Activated T-helper 2 cell treated with anti-CD3 and anti-CD28 coated beads, Interferon-gamma antibody, Interleukin-2, Interleukin-4, amounts not matched to agents 10 μg/mL and 5 μg/mL and 100 μg/mL, durations not matched to agents 14 hours and 24 hours and 36 hours (primary cell): ENCODE measurements at regions not wholly inside any gene's neighbourhood (a gene's known extent, or its start where the extent isn't known, plus 50 kb on each side); places are given as distances from the start of the nearest gene placed in this dataset.
A peak's percentile ranks its signal among the peaks of the same experiment; 100 is the strongest.

ENCODE experiments used
- DNase-seq: peaks from one replicate; pipeline ENCODE4 v3.0.0; 2021; ENCODE audit warnings: low spot score
- H3K27ac Mint-ChIP-seq: one replicate; pipeline ENCODE4 v1.8.0; 2021; ENCODE audit warnings: mixed read lengths
- H3K27me3 Mint-ChIP-seq: one replicate; pipeline ENCODE4 v1.8.0; 2021; ENCODE audit warnings: low read depth, mixed read lengths
- H3K36me3 Mint-ChIP-seq: one replicate; pipeline ENCODE4 v1.8.0; 2021; ENCODE audit warnings: low read depth, mixed read lengths
- H3K4me1 Mint-ChIP-seq: one replicate; pipeline ENCODE4 v1.8.0; 2021; ENCODE audit warnings: low read depth, mixed read lengths
- H3K4me3 Mint-ChIP-seq: one replicate; pipeline ENCODE4 v1.8.0; 2021; ENCODE audit warnings: low read depth, mild to moderate bottlenecking, moderate library complexity, mixed read lengths
- H3K9me3 Mint-ChIP-seq: one replicate; pipeline ENCODE4 v1.8.0; 2021; ENCODE audit warnings: mixed read lengths
- intact Hi-C: fragments of 100-400 bp; cut with micrococcal nuclease; formaldehyde crosslinking; loops from one replicate; pipeline ENCODE4 v1.15.1; 2023

DNA sequence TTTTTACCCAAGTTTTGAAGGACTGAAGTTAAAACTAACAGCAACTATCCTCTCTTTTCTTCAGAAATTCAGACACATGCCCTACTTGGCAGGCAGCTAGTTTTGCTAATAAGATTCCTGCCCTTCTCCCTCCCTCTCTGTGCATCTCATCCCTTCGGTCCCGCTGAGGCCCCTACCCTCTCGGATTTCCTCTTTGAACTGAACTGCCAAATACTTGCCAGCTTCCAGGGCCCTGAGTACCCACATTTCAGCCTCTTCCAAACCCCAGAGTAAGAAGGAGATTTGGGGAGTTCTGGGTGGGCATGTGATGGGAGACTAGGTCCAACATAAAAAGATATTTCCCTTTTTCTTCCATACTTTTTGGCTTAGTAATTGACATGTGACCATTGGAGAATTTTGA, 116.5 kb upstream of the JUN start:
- Mint-ChIP-seq H3K4me1 (peaks cover 35% of the 10 kb centered on the region), H3K27ac (no peak overlapping the region), H3K9me3 (no peaks in the 10 kb centered on the region), H3K27me3 (no peaks in the 10 kb centered on the region), H3K4me3 (no peak overlapping the region), H3K36me3 (no peaks in the 10 kb centered on the region)
- no peak for DNase-seq
- intact Hi-C loops = loop anchor here (5.0 kb wide), 3 partner anchors 67 to 242 kb away; no protein-coding TSS in a partner anchor

GRCh38 chr1:58901008-58901407, 117.2 kb upstream of the JUN start:
- Mint-ChIP-seq H3K4me1 (peaks cover 29% of the 10 kb centered on the region), H3K36me3 (no peaks in the 10 kb centered on the region), H3K4me3 (no peak overlapping the region), H3K27me3 (no peaks in the 10 kb centered on the region), H3K9me3 (no peaks in the 10 kb centered on the region), H3K27ac (no peak overlapping the region)
- intact Hi-C loops = loop anchor here (5.0 kb wide), 3 partner anchors 66 to 241 kb away; no protein-coding TSS in a partner anchor
- DNase-seq = no peak

DNA sequence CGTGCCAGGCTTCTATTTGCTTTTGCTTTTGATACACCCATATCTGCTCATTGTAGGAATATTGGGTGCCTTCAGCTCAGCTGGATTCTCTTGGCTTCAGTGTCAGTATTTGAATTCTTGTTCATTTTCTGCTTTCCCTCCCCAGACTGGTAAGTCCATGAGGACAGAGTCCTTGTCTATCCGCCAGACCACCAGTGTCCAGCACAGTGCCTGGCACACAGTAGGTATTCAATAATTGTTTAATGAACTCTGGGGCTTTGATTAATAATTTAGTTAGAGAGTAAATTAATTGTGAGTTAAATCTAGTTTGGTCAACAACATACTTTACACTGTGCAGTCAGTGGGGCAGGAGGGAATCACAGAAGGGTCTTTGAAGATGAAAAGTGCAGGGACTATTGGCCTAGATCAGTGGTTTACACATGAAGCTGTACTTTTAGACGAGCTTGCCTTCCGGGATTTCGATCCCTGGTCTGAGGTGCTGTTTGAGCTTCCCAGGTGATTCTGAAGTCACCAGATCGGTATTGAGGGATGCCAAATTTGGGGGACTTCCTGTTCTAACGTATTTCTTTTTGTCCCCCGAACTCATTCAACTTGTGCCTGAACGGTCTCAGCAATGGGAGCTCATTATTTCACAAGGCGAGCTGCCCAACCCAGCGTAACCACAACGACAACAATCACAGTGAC, 119.1 kb upstream of the JUN start:
- no peaks in the 10 kb centered on the region for H3K9me3 Mint-ChIP-seq
- H3K27me3 Mint-ChIP-seq = peaks cover 5% of the 10 kb centered on the region
- intact Hi-C loops = loop anchor here (1.0 to 5.0 kb wide), 8 partner anchors 20 to 239 kb away; partner anchors contain the start of gene JUN
- peak overlapping the region; percentile 20 for H3K4me3 Mint-ChIP-seq
- H3K4me1 Mint-ChIP-seq = peaks cover 27% of the 10 kb centered on the region
- peak overlapping the region; percentile 74 for H3K27ac Mint-ChIP-seq
- no peak for DNase-seq
- no peaks in the 10 kb centered on the region for H3K36me3 Mint-ChIP-seq

DNA sequence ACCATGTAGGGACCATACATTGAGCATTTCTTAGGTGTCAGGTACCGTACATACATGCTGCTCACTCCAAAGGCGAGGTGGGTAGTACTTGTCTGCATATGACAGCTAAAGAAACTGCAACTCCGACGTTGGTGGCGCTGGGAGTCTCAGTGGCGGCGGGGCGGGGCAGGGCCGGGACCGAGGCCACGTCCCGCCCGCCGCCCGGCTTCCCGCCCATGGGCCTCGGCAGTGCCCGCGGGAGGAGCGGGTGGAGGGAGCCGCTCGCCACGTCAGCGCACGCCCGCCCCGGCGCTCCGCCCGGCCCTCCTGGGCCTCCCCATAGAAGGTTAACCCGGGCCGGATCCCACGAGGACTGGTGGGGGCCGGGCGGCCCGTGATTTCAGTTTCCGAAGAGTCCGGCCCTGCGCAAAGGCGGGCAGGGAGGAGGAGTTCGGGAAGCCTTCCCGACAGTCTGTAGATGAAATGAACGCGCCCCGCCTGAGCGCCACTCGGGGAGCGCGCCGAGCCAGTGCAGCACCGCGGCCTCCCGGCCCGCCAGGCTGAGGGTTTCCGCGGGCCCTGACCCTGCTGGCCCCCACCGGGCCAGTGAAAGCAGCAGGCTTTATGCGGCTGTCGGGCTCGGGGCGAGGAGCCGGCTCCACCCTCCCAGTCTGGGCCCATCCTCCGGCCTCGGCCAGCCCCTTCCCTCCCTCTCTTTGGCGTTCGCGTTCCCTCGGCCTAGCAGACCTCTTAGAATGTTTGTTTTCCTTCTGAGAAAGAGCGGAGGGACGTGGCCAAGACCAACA, 119.9 kb upstream of the JUN start:
- Mint-ChIP-seq H3K27ac (peak overlapping the region; percentile 79), H3K4me3 (peak overlapping the region; percentile 71), H3K9me3 (no peaks in the 10 kb centered on the region), H3K4me1 (peaks cover 27% of the 10 kb centered on the region), H3K27me3 (peaks cover 5% of the 10 kb centered on the region), H3K36me3 (no peaks in the 10 kb centered on the region)
- intact Hi-C loops = loop anchor here (1.0 to 5.0 kb wide), 8 partner anchors 19 to 239 kb away; partner anchors contain the start of gene JUN
- DNase-seq = peak; percentile 78

DNA sequence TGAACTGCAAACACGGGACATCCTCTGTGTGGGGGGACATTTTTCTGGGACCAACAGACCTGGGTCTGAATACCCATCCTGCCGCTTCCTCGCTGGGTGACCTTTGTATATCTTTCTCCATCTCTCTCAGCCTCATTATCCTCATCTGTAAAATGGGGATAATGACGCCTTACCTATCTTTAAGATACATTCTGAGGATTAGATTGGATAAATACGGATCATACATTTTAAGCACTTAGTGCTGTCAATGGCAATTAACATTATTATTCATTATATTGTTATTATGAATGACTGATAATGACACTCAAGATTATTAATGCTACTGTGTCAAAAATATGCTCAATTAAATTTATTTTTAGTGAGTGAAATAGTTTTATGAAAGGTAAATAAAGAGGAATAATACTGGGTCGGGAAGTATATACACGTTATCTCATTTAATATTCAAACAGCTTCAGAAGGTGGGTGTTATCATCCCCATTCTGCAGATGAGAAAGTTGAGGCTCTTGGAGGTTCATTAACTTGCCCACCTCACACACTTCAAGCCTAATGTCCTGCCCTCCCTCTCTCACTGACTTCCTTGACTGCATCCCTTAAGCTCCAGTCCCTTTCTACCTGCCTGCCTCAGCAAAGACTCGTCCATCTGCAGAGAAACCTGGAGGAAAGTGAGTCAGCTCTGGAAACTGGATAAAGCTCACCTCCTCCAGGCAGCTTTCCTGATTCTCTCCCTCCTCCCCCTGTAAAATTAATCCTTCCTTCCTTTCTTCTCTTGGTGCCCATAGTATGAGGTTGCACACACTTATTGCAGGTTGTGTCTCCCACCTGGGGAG, 120.7 kb upstream of the JUN start:
- H3K36me3 Mint-ChIP-seq = no peaks in the 10 kb centered on the region
- no peaks in the 10 kb centered on the region for H3K9me3 Mint-ChIP-seq
- no peak for DNase-seq
- H3K4me3 Mint-ChIP-seq = peak overlapping the region; percentile 71
- intact Hi-C loops = loop anchor here (5.0 kb wide), 3 partner anchors 63 to 238 kb away; no protein-coding TSS in a partner anchor
- peak overlapping the region; percentile 79 for H3K27ac Mint-ChIP-seq
- H3K27me3 Mint-ChIP-seq = peaks cover 5% of the 10 kb centered on the region
- H3K4me1 Mint-ChIP-seq = peaks cover 27% of the 10 kb centered on the region

- intact Hi-C loops = no loop called here
- no peaks in the 10 kb centered on the region for H3K9me3 Mint-ChIP-seq
- DNase-seq = no peak
- H3K27ac Mint-ChIP-seq = peak overlapping the region; percentile 51
- peaks cover 5% of the 10 kb centered on the region for H3K27me3 Mint-ChIP-seq
- peaks cover 27% of the 10 kb centered on the region for H3K4me1 Mint-ChIP-seq
- H3K4me3 Mint-ChIP-seq = peak overlapping the region; percentile 51
- no peaks in the 10 kb centered on the region for H3K36me3 Mint-ChIP-seq
Observed at GRCh38 chr1:58905126-58905490, 121.3 kb upstream of the JUN start.

DNA sequence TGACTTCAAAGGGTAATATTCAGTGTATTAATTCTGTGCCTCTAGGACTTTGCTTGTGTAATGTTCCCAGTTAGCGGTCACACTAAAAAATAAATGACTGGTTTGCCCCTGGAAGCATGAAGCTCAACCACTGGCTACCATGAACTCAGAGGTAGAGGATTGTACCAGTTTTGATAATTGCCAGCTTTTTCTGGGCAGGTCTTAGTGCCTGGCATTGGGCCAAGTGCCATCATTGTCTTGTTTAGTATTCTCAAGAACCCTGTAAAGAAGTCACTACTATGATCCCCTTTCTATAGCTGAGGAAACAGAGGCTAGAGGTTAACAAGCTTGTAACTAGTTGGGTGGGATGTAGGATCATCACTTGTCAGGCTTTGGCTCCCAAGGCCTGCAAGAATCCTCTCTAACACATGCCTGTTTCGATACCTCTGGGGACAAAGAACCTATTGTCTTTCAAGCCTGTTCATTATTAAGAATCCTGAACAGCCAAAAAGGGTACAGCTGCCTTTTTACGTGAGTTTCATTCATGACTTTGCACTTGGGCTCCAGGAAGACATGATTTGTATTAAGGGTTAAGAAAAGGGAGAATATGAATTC, 121.9 kb upstream of the JUN start:
- H3K4me3 Mint-ChIP-seq = no peak overlapping the region
- peaks cover 27% of the 10 kb centered on the region for H3K4me1 Mint-ChIP-seq
- intact Hi-C loops = no loop called here
- H3K27ac Mint-ChIP-seq = no peak overlapping the region
- peaks cover 5% of the 10 kb centered on the region for H3K27me3 Mint-ChIP-seq
- DNase-seq = no peak
- H3K9me3 Mint-ChIP-seq = no peaks in the 10 kb centered on the region
- no peaks in the 10 kb centered on the region for H3K36me3 Mint-ChIP-seq

DNA sequence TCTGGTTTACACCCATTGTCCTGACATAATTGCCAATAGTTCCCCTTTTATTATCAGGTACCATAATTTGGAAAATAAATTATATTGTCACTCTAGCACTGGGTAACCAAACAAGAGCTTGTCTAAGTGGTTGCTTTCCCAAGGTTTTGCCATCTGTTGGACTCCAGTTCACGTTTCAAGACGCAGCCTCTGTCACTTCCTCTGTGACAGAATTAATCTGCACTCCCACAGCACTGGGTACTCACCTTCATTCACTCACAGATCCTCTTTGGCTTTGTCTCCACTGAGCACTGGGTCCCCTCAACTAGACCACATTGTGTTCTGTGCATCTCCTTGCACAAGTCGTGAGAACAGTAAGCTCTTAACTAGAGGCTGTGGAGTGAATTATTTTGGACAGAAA, 123.6 kb upstream of the JUN start:
- DNase-seq = no peak
- no peaks in the 10 kb centered on the region for H3K36me3 Mint-ChIP-seq
- H3K4me3 Mint-ChIP-seq = no peak overlapping the region
- intact Hi-C loops = no loop called here
- H3K9me3 Mint-ChIP-seq = no peaks in the 10 kb centered on the region
- peaks cover 18% of the 10 kb centered on the region for H3K4me1 Mint-ChIP-seq
- H3K27me3 Mint-ChIP-seq = peaks cover 5% of the 10 kb centered on the region
- H3K27ac Mint-ChIP-seq = no peak overlapping the region

GRCh38 chr1:58908561-58909560, 125.0 kb upstream of the JUN start:
- DNase-seq = no peak
- intact Hi-C loops = no loop called here
- no peak overlapping the region for H3K4me3 Mint-ChIP-seq
- H3K4me1 Mint-ChIP-seq = peaks cover 11% of the 10 kb centered on the region
- H3K27me3 Mint-ChIP-seq = peaks cover 12% of the 10 kb centered on the region
- peaks cover 3% of the 10 kb centered on the region for H3K36me3 Mint-ChIP-seq
- H3K9me3 Mint-ChIP-seq = peaks cover 5% of the 10 kb centered on the region
- no peak overlapping the region for H3K27ac Mint-ChIP-seq

DNA sequence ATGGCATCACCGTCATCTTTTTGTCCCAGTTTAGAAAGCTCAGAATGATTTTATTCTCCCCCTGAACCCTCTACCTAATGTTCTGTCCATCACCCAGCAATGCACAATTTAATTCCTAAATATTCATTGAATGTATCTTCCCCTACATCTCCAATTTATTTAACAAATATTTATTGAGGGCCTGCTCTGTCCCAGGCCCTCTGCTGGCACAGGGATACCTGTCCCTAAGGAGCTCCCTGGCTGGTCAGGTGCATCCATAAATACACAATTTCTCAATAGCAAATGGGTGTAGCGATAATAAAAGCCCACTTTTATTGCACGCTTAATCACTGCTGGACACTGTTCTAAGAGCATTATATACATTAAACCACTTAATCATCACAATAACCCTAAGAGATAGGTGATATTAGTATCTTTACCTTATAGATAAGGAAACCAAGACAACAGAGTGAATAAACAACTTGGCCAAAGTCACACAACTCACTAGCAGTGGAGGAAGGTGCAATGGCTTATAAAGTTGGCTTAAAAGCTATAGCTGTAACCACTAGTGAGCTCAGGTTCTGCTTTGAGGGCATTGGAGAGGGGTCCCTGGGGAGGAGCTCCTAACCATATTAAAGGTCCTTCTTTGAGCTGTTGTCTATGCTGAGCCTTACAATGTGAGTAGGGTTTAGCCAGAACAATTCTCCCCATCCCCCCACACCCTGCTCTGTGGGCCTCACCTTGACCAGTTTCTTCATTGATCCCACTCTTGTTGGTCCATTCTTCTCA, 126.3 kb upstream of the JUN start:
- peaks cover 14% of the 10 kb centered on the region for H3K27me3 Mint-ChIP-seq
- H3K4me1 Mint-ChIP-seq = peaks cover 1% of the 10 kb centered on the region
- H3K36me3 Mint-ChIP-seq = peaks cover 6% of the 10 kb centered on the region
- H3K4me3 Mint-ChIP-seq = no peak overlapping the region
- intact Hi-C loops = no loop called here
- no peak overlapping the region for H3K27ac Mint-ChIP-seq
- no peak for DNase-seq
- H3K9me3 Mint-ChIP-seq = peaks cover 17% of the 10 kb centered on the region

GRCh38 chr1:58911841-58912499, 128.1 kb upstream of the JUN start:
- Mint-ChIP-seq H3K27ac (no peak overlapping the region), H3K4me1 (no peaks in the 10 kb centered on the region), H3K36me3 (peaks cover 10% of the 10 kb centered on the region), H3K4me3 (no peak overlapping the region), H3K27me3 (peaks cover 18% of the 10 kb centered on the region), H3K9me3 (peaks cover 26% of the 10 kb centered on the region)
- DNase-seq = no peak
- intact Hi-C loops = no loop called here
